ENCODE measurements at regions not wholly inside any gene's neighbourhood (a gene's known extent, or its start where the extent isn't known, plus 50 kb on each side); places are given as distances from the start of the nearest gene placed in this dataset.
A peak's percentile ranks its signal among the peaks of the same experiment; 100 is the strongest.

DNA sequence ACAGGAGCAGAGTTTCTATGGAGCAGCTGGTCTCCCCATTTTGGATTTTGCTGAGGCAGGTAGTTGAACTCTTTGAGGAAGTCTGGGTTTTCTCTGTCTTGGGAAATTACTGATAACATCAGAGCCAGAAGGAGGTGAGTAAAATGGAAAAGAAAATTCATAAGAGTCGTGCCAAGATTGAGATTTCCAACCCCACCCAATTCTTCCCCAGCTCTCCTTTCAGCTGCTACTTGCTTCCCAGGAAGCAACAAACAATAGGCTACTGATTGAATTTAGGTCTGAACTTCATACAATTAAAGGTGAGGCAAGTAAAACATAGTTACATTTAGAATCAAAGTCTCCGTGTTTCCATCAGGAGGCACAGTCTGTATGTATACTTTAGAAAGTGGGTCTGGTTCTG is 54.6 kb upstream of the EOLA2 start:
- Mint-ChIP-seq H3K9me3 (peaks cover 0 to 8% of the 10 kb centered on the region in 2 donors), H3K4me1 (no peaks in the 10 kb centered on the region), H3K27ac (no peak overlapping the region), H3K27me3 (no peaks in the 10 kb centered on the region), H3K4me3 (no peak overlapping the region)
- ATAC-seq (no peak), DNase-seq (no peak)

- H3K27ac Mint-ChIP-seq, result no peak overlapping the region
- no peak overlapping the region for H3K4me3 Mint-ChIP-seq
- no peak for DNase-seq
- no peak for ATAC-seq
- H3K4me1 Mint-ChIP-seq, result no peaks in the 10 kb centered on the region
- H3K27me3 Mint-ChIP-seq, result no peaks in the 10 kb centered on the region
- peaks cover 0 to 8% of the 10 kb centered on the region in 2 donors for H3K9me3 Mint-ChIP-seq
Measured at GRCh38 chrX:149993989-149994388, 55.7 kb upstream of the EOLA2 start.

DNA sequence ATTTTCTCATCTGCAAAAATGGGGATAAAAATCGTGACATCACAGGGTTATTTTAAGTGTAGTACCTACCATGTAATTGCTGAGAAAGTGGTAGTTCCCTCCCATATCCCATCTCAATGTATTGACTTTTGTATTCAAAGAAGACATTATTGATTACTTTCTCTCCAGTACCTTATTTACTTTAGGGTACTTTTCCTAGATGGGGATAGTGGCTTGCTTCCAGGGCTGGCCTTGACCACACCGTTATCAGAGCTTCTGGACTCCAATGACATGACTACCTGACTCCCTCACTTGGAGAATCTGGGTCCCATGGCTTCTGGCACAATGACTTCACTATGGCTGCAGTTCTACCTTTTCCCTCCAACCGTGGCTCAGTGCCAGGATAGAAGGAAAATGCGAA is 58.2 kb upstream of the EOLA2 start:
- Mint-ChIP-seq H3K27ac (no peak overlapping the region), H3K9me3 (peaks cover 0 to 8% of the 10 kb centered on the region in 2 donors), H3K27me3 (no peaks in the 10 kb centered on the region), H3K4me3 (no peak overlapping the region), H3K4me1 (no peaks in the 10 kb centered on the region)
- ATAC-seq, result no peak
- no peak for DNase-seq

GRCh38 chrX:150005027-150005426 is 66.7 kb upstream of the EOLA2 start:
- H3K4me1 Mint-ChIP-seq, result no peaks in the 10 kb centered on the region
- DNase-seq (no peak), ATAC-seq (no peak)
- no peak overlapping the region for H3K4me3 Mint-ChIP-seq
- no peaks in the 10 kb centered on the region for H3K27me3 Mint-ChIP-seq
- H3K9me3 Mint-ChIP-seq, result no peaks in the 10 kb centered on the region
- no peak overlapping the region for H3K27ac Mint-ChIP-seq

DNA sequence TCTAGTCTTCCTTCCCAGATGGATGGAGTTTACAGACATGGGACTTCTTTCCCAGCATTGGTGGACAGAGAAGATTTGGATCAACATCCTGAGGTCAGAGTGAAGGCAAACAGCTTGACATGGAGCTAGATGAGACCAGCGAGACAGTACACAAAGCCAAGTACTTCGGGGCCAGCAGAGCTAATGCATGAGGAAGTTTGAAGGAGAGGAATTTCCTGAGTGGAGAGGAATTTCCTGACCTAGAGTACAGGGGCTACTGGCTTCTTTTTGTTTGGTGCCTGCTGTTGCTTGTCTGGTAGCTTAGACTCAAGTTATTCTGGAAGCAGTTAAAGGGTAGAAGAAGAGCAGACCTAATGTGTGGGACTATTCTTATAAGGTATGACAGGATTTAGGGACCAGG is 69.1 kb upstream of the EOLA2 start:
- ATAC-seq (no peak), DNase-seq (no peak)
- Mint-ChIP-seq H3K9me3 (no peaks in the 10 kb centered on the region), H3K27ac (no peak overlapping the region), H3K4me1 (no peaks in the 10 kb centered on the region), H3K4me3 (no peak overlapping the region), H3K27me3 (no peaks in the 10 kb centered on the region)

DNA sequence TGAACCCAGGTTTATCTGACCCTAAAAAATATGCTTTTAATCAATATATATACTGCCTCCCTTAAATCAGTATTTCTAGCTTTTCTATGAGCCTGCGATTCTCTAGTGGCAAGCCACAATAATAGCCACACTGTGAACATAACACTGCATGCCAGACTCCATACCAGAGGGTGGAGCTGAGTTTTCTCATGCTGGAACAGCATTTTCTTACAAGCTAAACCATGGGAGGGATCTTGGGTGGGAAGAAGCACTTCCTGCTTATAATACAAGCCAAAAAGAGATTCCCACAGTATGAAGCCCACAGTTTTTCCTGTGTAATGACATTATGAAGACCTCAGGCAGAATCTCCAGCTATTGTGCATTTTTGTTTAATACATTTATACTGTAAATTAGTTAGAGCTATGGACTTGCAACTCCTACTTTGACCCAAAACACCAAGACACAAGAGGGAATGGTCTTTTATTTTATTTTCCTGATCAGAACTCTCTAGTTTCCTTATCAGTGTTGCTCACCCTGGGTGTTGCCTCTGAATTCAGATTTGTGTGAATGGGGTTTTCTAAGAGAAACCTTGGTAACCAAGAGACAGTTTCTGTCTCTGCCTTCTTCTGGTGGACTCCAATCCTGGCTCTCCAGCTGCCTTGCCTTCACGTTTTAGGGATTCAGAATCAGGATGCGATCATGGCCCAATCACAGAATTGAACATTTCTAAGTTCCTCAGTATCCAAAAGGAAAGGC is 74.5 kb upstream of the EOLA2 start:
- DNase-seq (no peak), ATAC-seq (no peak)
- Mint-ChIP-seq H3K4me1 (no peaks in the 10 kb centered on the region), H3K4me3 (no peak overlapping the region), H3K27me3 (no peaks in the 10 kb centered on the region), H3K27ac (no peak overlapping the region), H3K9me3 (no peaks in the 10 kb centered on the region)

- no peaks in the 10 kb centered on the region for H3K27me3 Mint-ChIP-seq
- no peak overlapping the region for H3K27ac Mint-ChIP-seq
- no peaks in the 10 kb centered on the region for H3K9me3 Mint-ChIP-seq
- H3K4me1 Mint-ChIP-seq, result no peaks in the 10 kb centered on the region
- ATAC-seq, result no peak
- no peak for DNase-seq
- no peak overlapping the region for H3K4me3 Mint-ChIP-seq
Measured at GRCh38 chrX:150014525-150014924, 76.2 kb upstream of the EOLA2 start.

DNA sequence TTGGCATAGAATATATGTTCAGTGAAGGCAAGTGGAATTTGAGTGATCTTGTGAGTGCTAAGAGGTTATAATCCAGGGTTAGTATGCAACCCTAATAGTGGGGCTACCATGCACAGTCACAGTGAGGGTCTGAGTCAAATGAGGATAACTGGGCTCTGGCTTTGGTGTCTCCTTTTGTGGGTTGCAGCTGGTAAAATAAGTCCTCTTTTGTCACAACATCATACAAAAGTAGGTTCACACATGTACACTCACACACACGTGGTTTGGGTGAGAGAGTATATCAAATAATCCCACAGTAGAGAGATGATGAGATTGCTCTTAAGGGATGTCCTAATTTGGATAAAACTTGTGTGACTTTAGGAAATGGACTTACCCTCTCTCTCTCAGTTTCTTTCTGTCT is 79.6 kb upstream of the EOLA2 start:
- no peak for DNase-seq
- no peak overlapping the region for H3K27ac Mint-ChIP-seq
- H3K4me1 Mint-ChIP-seq, result no peaks in the 10 kb centered on the region
- no peak overlapping the region for H3K4me3 Mint-ChIP-seq
- ATAC-seq, result peak; percentile 64
- no peaks in the 10 kb centered on the region for H3K9me3 Mint-ChIP-seq
- H3K27me3 Mint-ChIP-seq, result no peaks in the 10 kb centered on the region

- ATAC-seq (no peak), DNase-seq (no peak)
- Mint-ChIP-seq H3K4me3 (no peak overlapping the region), H3K27ac (no peak overlapping the region), H3K4me1 (no peaks in the 10 kb centered on the region), H3K27me3 (no peaks in the 10 kb centered on the region), H3K9me3 (no peaks in the 10 kb centered on the region)
Measured at GRCh38 chrX:150018931-150019361, 80.7 kb upstream of the EOLA2 start.

GRCh38 chrX:150028692-150029091 is 90.4 kb upstream of the EOLA2 start:
- Mint-ChIP-seq H3K27ac (peak overlapping the region in 1 of 2 donors; percentile 54), H3K9me3 (no peaks in the 10 kb centered on the region), H3K4me3 (peak overlapping the region; percentile 37 to 45), H3K27me3 (no peaks in the 10 kb centered on the region), H3K4me1 (peaks cover 10% of the 10 kb centered on the region)
- no peak for ATAC-seq
- DNase-seq, result no peak

GRCh38 chrX:150032742-150033141 is 94.5 kb upstream of the EOLA2 start:
- DNase-seq (no peak), ATAC-seq (no peak)
- peaks cover 10% of the 10 kb centered on the region for H3K4me1 Mint-ChIP-seq
- H3K4me3 Mint-ChIP-seq, result no peak overlapping the region
- no peaks in the 10 kb centered on the region for H3K27me3 Mint-ChIP-seq
- no peak overlapping the region for H3K27ac Mint-ChIP-seq
- peaks cover 0 to 7% of the 10 kb centered on the region in 2 donors for H3K9me3 Mint-ChIP-seq

GRCh38 chrX:150034788-150035187 is 96.5 kb upstream of the EOLA2 start:
- Mint-ChIP-seq H3K9me3 (peaks cover 0 to 7% of the 10 kb centered on the region in 2 donors), H3K4me1 (no peaks in the 10 kb centered on the region), H3K27ac (no peak overlapping the region), H3K4me3 (no peak overlapping the region), H3K27me3 (no peaks in the 10 kb centered on the region)
- no peak for ATAC-seq
- no peak for DNase-seq

- ATAC-seq (no peak), DNase-seq (no peak)
- no peaks in the 10 kb centered on the region for H3K27me3 Mint-ChIP-seq
- no peak overlapping the region for H3K27ac Mint-ChIP-seq
- no peak overlapping the region for H3K4me3 Mint-ChIP-seq
- no peaks in the 10 kb centered on the region for H3K4me1 Mint-ChIP-seq
- peaks cover 0 to 7% of the 10 kb centered on the region in 2 donors for H3K9me3 Mint-ChIP-seq
Measured at GRCh38 chrX:150035531-150035930, 97.2 kb upstream of the EOLA2 start.

- no peaks in the 10 kb centered on the region for H3K4me1 Mint-ChIP-seq
- no peaks in the 10 kb centered on the region for H3K27me3 Mint-ChIP-seq
- H3K4me3 Mint-ChIP-seq, result no peak overlapping the region
- DNase-seq (no peak), ATAC-seq (no peak)
- peaks cover 0 to 7% of the 10 kb centered on the region in 2 donors for H3K9me3 Mint-ChIP-seq
- no peak overlapping the region for H3K27ac Mint-ChIP-seq
Measured at GRCh38 chrX:150036181-150036580, 97.9 kb upstream of the EOLA2 start.

DNA sequence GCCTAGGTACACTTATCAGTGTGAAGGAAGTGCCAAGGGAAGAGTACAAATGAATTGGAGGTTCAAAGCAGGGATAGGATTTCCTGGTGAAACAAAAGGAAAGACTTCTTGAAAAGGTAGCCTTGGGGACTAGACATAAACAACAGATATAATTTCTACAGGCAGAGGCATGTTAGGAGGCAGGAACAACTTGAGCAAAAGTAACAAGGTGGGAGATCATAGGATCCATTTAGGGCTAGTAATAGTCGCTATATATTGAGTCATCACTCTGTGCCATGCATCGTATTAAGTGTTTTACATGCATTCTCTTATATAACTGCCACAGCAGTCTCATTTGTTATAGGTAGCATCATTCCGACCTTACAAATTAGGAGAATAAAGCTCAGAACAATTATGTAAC is 98.3 kb upstream of the EOLA2 start:
- Mint-ChIP-seq H3K4me3 (no peak overlapping the region), H3K9me3 (peaks cover 0 to 7% of the 10 kb centered on the region in 2 donors), H3K27me3 (no peaks in the 10 kb centered on the region), H3K27ac (no peak overlapping the region), H3K4me1 (no peaks in the 10 kb centered on the region)
- DNase-seq (no peak), ATAC-seq (no peak)

GRCh38 chrX:150037041-150037440 is 98.8 kb upstream of the EOLA2 start:
- H3K27me3 Mint-ChIP-seq, result no peaks in the 10 kb centered on the region
- DNase-seq (no peak), ATAC-seq (no peak)
- H3K27ac Mint-ChIP-seq, result no peak overlapping the region
- H3K4me1 Mint-ChIP-seq, result no peaks in the 10 kb centered on the region
- peaks cover 0 to 7% of the 10 kb centered on the region in 2 donors for H3K9me3 Mint-ChIP-seq
- no peak overlapping the region for H3K4me3 Mint-ChIP-seq

DNA sequence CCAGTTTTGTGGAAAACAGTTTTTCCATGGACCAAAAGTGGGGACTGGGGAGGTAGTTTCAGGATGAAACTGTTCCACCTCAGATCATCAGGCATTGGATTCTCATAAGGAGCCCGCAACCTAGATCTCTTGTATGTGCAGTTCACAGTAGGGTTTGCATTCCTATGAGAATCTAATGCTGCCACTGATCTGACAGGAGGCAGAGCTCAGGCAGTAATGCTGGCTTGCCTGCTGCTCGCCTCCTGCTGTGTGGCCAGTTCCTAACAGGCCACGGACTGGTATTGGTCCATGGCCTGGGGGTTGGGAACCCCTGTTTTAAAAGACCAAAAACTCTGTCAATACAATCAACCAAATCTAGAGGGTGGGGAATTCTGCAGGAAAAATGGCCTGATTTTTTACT is 100.0 kb upstream of the EOLA2 start:
- no peaks in the 10 kb centered on the region for H3K27me3 Mint-ChIP-seq
- DNase-seq, result no peak
- no peak overlapping the region for H3K27ac Mint-ChIP-seq
- no peak overlapping the region for H3K4me3 Mint-ChIP-seq
- H3K9me3 Mint-ChIP-seq, result peaks cover 4 to 7% of the 10 kb centered on the region in 2 donors
- ATAC-seq, result no peak
- H3K4me1 Mint-ChIP-seq, result no peaks in the 10 kb centered on the region
